Endothelial cell of umbilical vein (primary cell): ENCODE measurements at regions not wholly inside any gene's neighbourhood (a gene's known extent, or its start where the extent isn't known, plus 50 kb on each side); places are given as distances from the start of the nearest gene placed in this dataset.

Source experiments
- BruUV-seq: library from RNA; stranded (reverse); fragments of 400-500 nt; replicated peaks from 2 replicates; lab custom pipeline; 2021; lab: Mats Ljungman, UMichigan
- CTCF ChIA-PET: fragments of 300-600, 350-600 bp; sonication (Branson Sonifier 250); formaldehyde crosslinking; loops from one replicate; lab custom pipeline; 2021; ENCODE audit warnings: antibody characterized with exemption, inconsistent platforms; lab: Charles Lee
- POLR2A ChIA-PET: fragments of 300-600, 350-600 bp; sonication (Branson Sonifier 250); formaldehyde crosslinking; loops from one replicate; lab custom pipeline; 2021; ENCODE audit warnings: antibody characterized with exemption, inconsistent platforms; lab: Charles Lee
- DNase-seq: peaks from one replicate; pipeline ENCODE4 v3.0.0-alpha.2; 2011; ENCODE audit warnings: low read depth, low spot score
- FAIRE-seq: peaks from 2 replicates; lab custom pipeline; 2011; peaks lifted over from hg19 to GRCh38; lab: Jason Lieb, UNC
- H2AFZ ChIP-seq: 2 replicates; pipeline ENCODE4 v1.6.0; 2012; ENCODE audit warnings: low read depth, low read length, control low read depth, inconsistent platforms
- H3K27ac ChIP-seq: 2 replicates; pipeline ENCODE4 v1.5.1; 2011; ENCODE audit warnings: low read depth, mild to moderate bottlenecking, control low read depth, low read length, moderate library complexity; ENCODE audit not compliant: insufficient read depth
- H3K27me3 ChIP-seq, 2 experiments: 2 replicates each; pipeline versions ENCODE4 v1.6.0 to v1.6.1; 2011; ENCODE audit warnings: low read length in 2 of 2, mixed read lengths in 1 of 2; ENCODE audit not compliant: control insufficient read depth in 2 of 2, insufficient read depth in 2 of 2
- H3K36me3 ChIP-seq, 2 experiments: 2 replicates in 1 of 2; 3 replicates in 1 of 2; pipeline ENCODE4 v1.5.1; 2011; ENCODE audit warnings: low read length in 2 of 2, mild to moderate bottlenecking in 1 of 2, moderate library complexity in 1 of 2; ENCODE audit not compliant: control insufficient read depth in 2 of 2, insufficient read depth in 2 of 2; ENCODE audit errors: extremely low read depth in 1 of 2
- H3K4me1 ChIP-seq: 3 replicates; pipeline ENCODE4 v1.5.1; 2011; ENCODE audit warnings: mild to moderate bottlenecking, low read length; ENCODE audit not compliant: control insufficient read depth, insufficient read depth; ENCODE audit errors: extremely low read depth
- H3K4me2 ChIP-seq: 2 replicates; pipeline ENCODE4 v1.6.1; 2011; ENCODE audit warnings: low read length, control low read depth, mixed read lengths; ENCODE audit not compliant: insufficient read depth
- H3K4me3 ChIP-seq, 3 experiments: fragments of 200-600 bp in 1 of 3; sonication (generic), shearing (Covaris generic) in 1 of 3; replicated peaks in 1 of 3; 2 replicates each; pipeline ENCODE4 v1.5.1; 2011 to 2016; ENCODE audit warnings: control low read depth in 3 of 3, low read length in 3 of 3, mild to moderate bottlenecking in 2 of 3, inconsistent platforms in 1 of 3, low read depth in 1 of 3, moderate library complexity in 1 of 3; ENCODE audit not compliant: insufficient read depth in 1 of 3
- H3K79me2 ChIP-seq: 2 replicates; pipeline ENCODE4 v1.6.0; 2012; ENCODE audit warnings: low read length, inconsistent platforms; ENCODE audit not compliant: control insufficient read depth, insufficient read depth
- H3K9ac ChIP-seq: replicated peaks from 2 replicates; pipeline ENCODE3; 2011; ENCODE audit warnings: low read length, control low read depth; ENCODE audit not compliant: insufficient read depth; ENCODE audit errors: extremely low read depth
- H3K9me1 ChIP-seq: replicated peaks from 3 replicates; pipeline ENCODE4 v1.6.0; 2011; ENCODE audit warnings: mild to moderate bottlenecking, low read length; ENCODE audit not compliant: control insufficient read depth, insufficient read depth; ENCODE audit errors: extremely low read depth
- H3K9me3 ChIP-seq: replicated peaks from 2 replicates; pipeline ENCODE4 v1.5.1; 2012; ENCODE audit warnings: low read length, inconsistent platforms; ENCODE audit not compliant: control insufficient read depth, insufficient read depth
- H4K20me1 ChIP-seq: replicated peaks from 2 replicates; pipeline ENCODE3; 2011; ENCODE audit warnings: mild to moderate bottlenecking, low read length; ENCODE audit not compliant: control insufficient read depth, insufficient read depth; ENCODE audit errors: extremely low read depth
- EZH2 ChIP-seq: IDR thresholded peaks from 2 replicates; pipeline ENCODE4 v1.6.1; 2012; ENCODE audit warnings: borderline replicate concordance, low read depth, mild to moderate bottlenecking, moderate library complexity, low read length, inconsistent platforms; ENCODE audit not compliant: severe bottlenecking
- FOS ChIP-seq: IDR thresholded peaks from 2 replicates; pipeline ENCODE4 v1.6.1; 2011; ENCODE audit warnings: mild to moderate bottlenecking, low read length, moderate library complexity, borderline replicate concordance; ENCODE audit not compliant: insufficient read depth
- GATA2 ChIP-seq: IDR thresholded peaks from 2 replicates; pipeline ENCODE4 v1.7.0; 2011; ENCODE audit warnings: low read depth, mild to moderate bottlenecking, moderate library complexity, mixed read lengths, low read length; ENCODE audit not compliant: insufficient read length, insufficient read depth
- JUN ChIP-seq: IDR thresholded peaks from 2 replicates; pipeline ENCODE4 v1.6.1; 2011; ENCODE audit warnings: borderline replicate concordance, low read depth; ENCODE audit not compliant: insufficient read length, insufficient read depth
- MYC ChIP-seq: IDR thresholded peaks from one replicate; pipeline ENCODE4 v1.6.1; 2011; ENCODE audit warnings: mild to moderate bottlenecking, low read depth, low read length
- POLR2A ChIP-seq: IDR thresholded peaks from 2 replicates; pipeline ENCODE4 v1.6.1; 2012; ENCODE audit warnings: low read depth, mild to moderate bottlenecking, control low read depth, low read length
- POLR2AphosphoS5 ChIP-seq: IDR thresholded peaks from 2 replicates; pipeline ENCODE4 v1.6.1; 2012; ENCODE audit warnings: low read depth, mild to moderate bottlenecking, control low read depth, low read length, moderate library complexity; ENCODE audit not compliant: insufficient read depth
- dilution Hi-C: fragments of 300-500 bp; cut with MboI; formaldehyde crosslinking; loops from one replicate; pipeline ENCODE4 v1.15.0; 2019; ENCODE audit warnings: low sequenced_read_pairs; ENCODE audit not compliant: extremely low pct_ligation_motif_present
- intact Hi-C: fragments of 100-400 bp; cut with micrococcal nuclease; formaldehyde crosslinking; loops from one replicate; pipeline ENCODE4 v1.10.0; 2022
- TF ChIP-seq, protein P1 (sequence below), 2 donors: IDR thresholded peaks; 1 replicate in 1 of 2; 2 replicates in 1 of 2; pipeline ENCODE4 v1.5.1; 2011; ENCODE audit warnings: low read length in 2 of 2, mild to moderate bottlenecking in 2 of 2, moderate library complexity in 2 of 2, control low read depth in 1 of 2, inconsistent platforms in 1 of 2, low read depth in 1 of 2; ENCODE audit not compliant: insufficient read depth in 1 of 2; ENCODE audit errors: extremely low read depth in 1 of 2
- TF ChIP-seq, protein P2 (sequence below): IDR thresholded peaks from 2 replicates; pipeline ENCODE4 v1.6.1; 2011; ENCODE audit not compliant: insufficient read depth, insufficient read length

DNA sequence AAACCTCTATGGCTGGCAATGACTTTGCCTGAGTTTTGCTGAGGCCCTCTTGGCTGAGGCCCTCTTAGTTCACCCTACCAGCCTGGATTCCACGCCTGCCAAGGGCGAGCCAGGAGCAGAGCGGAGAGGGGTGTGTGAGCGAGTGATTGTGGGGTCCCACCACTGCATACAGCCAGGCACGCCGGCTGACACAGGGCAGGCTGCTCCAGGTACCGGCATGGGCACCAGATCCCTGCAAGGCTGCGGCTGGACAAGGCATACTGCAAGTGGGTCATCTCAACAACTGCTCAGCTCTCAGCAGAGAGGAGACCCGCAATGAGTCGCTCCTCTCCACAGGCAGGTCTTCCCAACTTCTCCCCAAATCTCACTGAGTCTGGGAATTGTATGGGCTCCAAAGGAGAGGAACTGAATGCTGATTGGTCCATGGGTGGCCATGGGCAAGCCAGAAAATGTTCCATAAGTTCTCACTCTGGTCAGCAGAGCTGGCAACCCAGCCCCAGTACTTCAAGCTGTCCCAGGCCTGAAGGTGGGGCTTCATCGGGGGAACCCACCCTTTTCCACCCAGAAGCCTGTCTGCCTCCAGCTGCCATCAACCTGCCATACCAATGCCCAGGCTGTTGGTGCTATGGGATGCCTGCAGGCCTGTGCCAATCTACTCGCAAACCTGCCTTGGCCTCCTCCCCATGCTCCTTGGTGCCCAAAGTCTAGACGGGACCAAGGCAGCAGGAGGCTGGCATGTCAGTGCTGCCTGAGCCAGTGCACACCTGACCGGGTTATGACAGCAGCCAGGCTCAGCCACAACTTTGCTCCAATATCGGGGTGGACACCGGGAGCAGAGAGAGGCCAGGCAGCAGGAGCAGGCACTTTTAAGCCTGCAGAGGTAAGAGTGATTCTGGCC, 1273.6 kb upstream of the GBE1 start:
- H3K9me3 ChIP-seq: peaks cover 1% of the 10 kb centered on the region
- CTCF ChIA-PET: no interaction called here
- dilution Hi-C loops: no loop called here
- H3K9ac ChIP-seq: no peak overlapping the region
- H2AFZ ChIP-seq: no peak overlapping the region
- POLR2A ChIA-PET: no interaction called here
- no peaks in the 10 kb centered on the region for H3K36me3 ChIP-seq
- H3K4me1 ChIP-seq: no peaks in the 10 kb centered on the region
- no peak overlapping the region for H3K4me2 ChIP-seq
- H3K4me3 ChIP-seq: no peak overlapping the region
- FAIRE-seq (no peak), DNase-seq (no peak)
- H3K27me3 ChIP-seq: no peaks in the 10 kb centered on the region
- no peaks in the 10 kb centered on the region for H3K79me2 ChIP-seq
- H3K9me1 ChIP-seq: no peaks in the 10 kb centered on the region
- no peak for TF ChIP-seq JUN
- no peak for TF ChIP-seq FOS
- no peak for TF ChIP-seq POLR2AphosphoS5
- TF ChIP-seq, protein P1, sequence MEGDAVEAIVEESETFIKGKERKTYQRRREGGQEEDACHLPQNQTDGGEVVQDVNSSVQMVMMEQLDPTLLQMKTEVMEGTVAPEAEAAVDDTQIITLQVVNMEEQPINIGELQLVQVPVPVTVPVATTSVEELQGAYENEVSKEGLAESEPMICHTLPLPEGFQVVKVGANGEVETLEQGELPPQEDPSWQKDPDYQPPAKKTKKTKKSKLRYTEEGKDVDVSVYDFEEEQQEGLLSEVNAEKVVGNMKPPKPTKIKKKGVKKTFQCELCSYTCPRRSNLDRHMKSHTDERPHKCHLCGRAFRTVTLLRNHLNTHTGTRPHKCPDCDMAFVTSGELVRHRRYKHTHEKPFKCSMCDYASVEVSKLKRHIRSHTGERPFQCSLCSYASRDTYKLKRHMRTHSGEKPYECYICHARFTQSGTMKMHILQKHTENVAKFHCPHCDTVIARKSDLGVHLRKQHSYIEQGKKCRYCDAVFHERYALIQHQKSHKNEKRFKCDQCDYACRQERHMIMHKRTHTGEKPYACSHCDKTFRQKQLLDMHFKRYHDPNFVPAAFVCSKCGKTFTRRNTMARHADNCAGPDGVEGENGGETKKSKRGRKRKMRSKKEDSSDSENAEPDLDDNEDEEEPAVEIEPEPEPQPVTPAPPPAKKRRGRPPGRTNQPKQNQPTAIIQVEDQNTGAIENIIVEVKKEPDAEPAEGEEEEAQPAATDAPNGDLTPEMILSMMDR (IDR thresholded peaks at IDR 0.05; ENCODE audit: extremely low read depth in 1 of 2, insufficient read depth in 1 of 2, low read depth in 1 of 2, low read length in 2 of 2): no peak
- no peak for TF ChIP-seq POLR2A
- TF ChIP-seq, protein P2, sequence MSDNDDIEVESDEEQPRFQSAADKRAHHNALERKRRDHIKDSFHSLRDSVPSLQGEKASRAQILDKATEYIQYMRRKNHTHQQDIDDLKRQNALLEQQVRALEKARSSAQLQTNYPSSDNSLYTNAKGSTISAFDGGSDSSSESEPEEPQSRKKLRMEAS: no peak
- no peak for TF ChIP-seq GATA2
- no peak for TF ChIP-seq EZH2
- no peak for TF ChIP-seq MYC
- intact Hi-C loops: no loop called here
- H4K20me1 ChIP-seq: no peaks in the 10 kb centered on the region
- H3K27ac ChIP-seq: no peak overlapping the region
- no TSS peak for BruUV-seq
